ENCODE measurements at regions not wholly inside any gene's neighbourhood (a gene's known extent, or its start where the extent isn't known, plus 50 kb on each side); places are given as distances from the start of the nearest gene placed in this dataset.

DNA sequence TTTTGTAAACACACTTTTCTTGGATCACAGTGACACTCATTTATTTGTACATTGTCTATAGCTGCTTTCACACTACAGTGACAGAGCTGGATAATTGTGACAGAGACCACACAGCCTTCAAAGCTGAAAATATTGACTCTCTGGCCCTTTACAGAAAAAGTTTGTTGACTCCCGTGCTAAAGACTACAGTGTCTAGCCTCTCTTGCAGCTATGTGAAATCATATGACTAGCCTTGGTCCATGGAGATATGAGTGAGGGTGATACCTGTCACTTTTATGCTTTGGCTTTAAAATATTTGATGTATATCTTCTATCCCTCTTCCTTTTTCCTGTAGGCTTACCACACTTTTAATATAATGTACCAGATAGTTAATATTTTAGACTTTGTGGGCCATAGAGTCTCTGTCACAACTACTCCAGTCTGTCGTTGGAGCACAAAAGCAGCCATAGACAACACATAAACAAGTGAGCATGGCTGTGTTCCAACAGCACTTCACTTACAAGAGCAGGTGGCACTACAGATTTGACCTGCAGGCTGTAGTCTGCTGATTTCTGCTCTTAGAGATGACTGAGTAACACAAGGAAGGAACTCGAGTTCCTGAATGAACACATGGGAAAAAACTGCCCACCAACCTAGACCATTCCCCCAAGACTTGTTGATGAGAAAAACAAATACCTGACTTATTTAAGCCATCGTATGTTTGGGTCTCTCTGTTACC, 73.5 kb upstream of the ANKRD55 start:
- ATAC-seq (ENCODE audit: insufficient number of reproducible peaks, low FRiP score, low read depth) (no peak), DNase-seq (ENCODE audit: low spot score) (no peak)
- Histone ChIP-seq H3K4me1 (ENCODE audit: control insufficient read depth in 1 of 2, low read depth in 2 of 2) (no peaks in the 10 kb centered on the region), H3K4me3 (no peak overlapping the region), H3K36me3 (no peaks in the 10 kb centered on the region), H3K27ac (no peak overlapping the region), H3K27me3 (replicated peaks; ENCODE audit: insufficient read depth) (no peaks in the 10 kb centered on the region), H3K9me3 (no peaks in the 10 kb centered on the region)
- TF ChIP-seq, protein P1, sequence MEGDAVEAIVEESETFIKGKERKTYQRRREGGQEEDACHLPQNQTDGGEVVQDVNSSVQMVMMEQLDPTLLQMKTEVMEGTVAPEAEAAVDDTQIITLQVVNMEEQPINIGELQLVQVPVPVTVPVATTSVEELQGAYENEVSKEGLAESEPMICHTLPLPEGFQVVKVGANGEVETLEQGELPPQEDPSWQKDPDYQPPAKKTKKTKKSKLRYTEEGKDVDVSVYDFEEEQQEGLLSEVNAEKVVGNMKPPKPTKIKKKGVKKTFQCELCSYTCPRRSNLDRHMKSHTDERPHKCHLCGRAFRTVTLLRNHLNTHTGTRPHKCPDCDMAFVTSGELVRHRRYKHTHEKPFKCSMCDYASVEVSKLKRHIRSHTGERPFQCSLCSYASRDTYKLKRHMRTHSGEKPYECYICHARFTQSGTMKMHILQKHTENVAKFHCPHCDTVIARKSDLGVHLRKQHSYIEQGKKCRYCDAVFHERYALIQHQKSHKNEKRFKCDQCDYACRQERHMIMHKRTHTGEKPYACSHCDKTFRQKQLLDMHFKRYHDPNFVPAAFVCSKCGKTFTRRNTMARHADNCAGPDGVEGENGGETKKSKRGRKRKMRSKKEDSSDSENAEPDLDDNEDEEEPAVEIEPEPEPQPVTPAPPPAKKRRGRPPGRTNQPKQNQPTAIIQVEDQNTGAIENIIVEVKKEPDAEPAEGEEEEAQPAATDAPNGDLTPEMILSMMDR (IDR thresholded peaks at IDR 0.05), result no peak

DNA sequence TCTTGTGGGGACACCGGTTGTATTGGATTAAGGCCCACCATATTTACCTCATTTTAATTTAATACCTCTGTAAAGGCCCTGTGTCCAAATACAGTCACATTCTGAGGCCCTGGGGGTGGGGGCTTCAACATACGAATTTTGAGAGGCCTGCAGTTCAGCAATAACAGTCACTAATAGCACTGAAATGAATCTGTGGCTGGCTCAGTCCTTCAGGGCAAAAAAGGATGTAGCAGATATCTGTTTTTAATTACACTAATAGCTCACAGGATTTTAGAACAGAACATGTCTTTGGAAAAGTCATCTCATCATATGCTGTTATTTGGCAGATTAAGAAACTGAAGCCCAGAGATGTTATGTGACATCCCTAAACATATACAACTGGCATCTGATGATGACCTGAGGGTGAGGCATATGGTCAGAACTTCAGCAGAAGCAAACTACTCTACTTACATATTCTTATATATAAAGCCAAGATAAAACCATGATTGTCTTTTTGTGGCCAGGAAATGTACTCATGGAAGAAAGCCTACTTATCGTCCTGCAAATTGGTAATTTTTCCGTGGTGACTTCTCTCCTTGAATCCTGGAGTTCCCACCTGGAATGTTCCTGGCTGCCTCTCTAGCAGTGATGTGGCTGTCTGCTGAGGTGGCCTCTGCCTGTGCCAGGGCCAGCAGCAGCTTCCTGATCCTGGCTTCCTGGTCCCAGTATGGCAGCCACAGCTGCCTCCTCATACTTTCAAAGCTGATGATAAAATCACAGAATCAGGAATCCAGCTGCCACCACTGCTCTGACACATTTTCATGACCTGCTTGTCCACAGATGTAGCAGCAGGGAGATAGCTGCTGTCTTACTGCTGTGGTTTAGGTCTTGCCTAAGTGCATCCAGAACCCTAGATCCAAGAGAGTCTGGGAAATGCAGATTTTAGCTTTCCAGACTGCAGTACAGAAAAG, 72.1 kb upstream of the ANKRD55 start:
- Histone ChIP-seq H3K27me3 (replicated peaks; ENCODE audit: insufficient read depth) (no peaks in the 10 kb centered on the region), H3K9me3 (no peaks in the 10 kb centered on the region), H3K27ac (no peak overlapping the region), H3K36me3 (no peaks in the 10 kb centered on the region), H3K4me1 (ENCODE audit: control insufficient read depth in 1 of 2, low read depth in 2 of 2) (no peaks in the 10 kb centered on the region), H3K4me3 (no peak overlapping the region)
- DNase-seq (ENCODE audit: low spot score) (no peak), ATAC-seq (ENCODE audit: insufficient number of reproducible peaks, low FRiP score, low read depth) (no peak)
- TF ChIP-seq, protein P1 (IDR thresholded peaks at IDR 0.05), result no peak

DNA sequence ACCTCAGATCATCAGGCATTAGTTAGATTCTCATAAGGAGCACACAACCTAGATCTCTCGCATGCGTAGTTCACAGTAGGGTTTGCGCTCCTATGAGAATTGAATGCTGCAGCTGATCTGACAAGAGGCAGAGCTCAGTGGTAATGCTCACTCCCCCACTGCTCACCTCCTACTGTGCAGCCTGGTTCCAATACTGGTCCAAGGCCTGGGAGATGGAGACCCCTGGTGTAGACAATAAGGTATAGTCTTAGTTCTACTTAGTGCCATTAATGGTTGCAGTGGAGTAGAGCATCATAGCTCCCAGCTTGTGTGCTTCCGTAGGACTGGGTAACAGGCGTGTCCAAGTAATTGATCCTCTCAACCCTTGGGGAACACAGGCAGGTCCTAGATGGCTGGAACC, 70.4 kb upstream of the ANKRD55 start:
- Histone ChIP-seq H3K4me3 (no peak overlapping the region), H3K36me3 (no peaks in the 10 kb centered on the region), H3K27ac (no peak overlapping the region), H3K27me3 (replicated peaks; ENCODE audit: insufficient read depth) (no peaks in the 10 kb centered on the region), H3K9me3 (no peaks in the 10 kb centered on the region), H3K4me1 (ENCODE audit: control insufficient read depth in 1 of 2, low read depth in 2 of 2) (peaks cover 0 to 10% of the 10 kb centered on the region in 2 donors)
- DNase-seq (ENCODE audit: low spot score) (no peak), ATAC-seq (ENCODE audit: insufficient number of reproducible peaks, low FRiP score, low read depth) (no peak)
- TF ChIP-seq, protein P1 (IDR thresholded peaks at IDR 0.05), result no peak

DNA sequence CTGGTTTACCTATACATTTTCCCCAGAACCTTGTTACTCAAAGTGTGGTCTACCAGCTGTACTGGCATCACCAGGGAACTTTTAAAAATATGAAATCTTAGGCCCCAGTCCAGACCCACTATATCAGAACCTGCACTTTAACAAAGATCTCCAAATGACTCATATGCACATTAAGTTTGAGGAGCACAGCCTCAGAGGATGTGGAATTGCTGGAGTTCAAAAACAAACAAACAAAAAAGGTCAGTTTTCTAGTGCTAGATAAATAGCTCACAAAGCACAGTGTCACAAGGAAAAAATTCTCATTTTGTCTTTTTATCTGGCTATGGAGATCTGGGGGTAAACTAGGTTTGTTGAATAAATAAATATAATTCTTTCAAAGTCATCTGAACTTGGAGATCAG, 68.9 kb upstream of the ANKRD55 start:
- TF ChIP-seq, protein P1 (IDR thresholded peaks at IDR 0.05), result no peak
- H3K36me3 ChIP-seq, result no peaks in the 10 kb centered on the region
- ATAC-seq (ENCODE audit: insufficient number of reproducible peaks, low FRiP score, low read depth) (no peak), DNase-seq (ENCODE audit: low spot score) (no peak)
- no peak overlapping the region for H3K4me3 ChIP-seq
- peaks cover 5 to 19% of the 10 kb centered on the region in 2 donors for H3K4me1 ChIP-seq (ENCODE audit: control insufficient read depth in 1 of 2, low read depth in 2 of 2)
- H3K27ac ChIP-seq, result no peak overlapping the region
- no peaks in the 10 kb centered on the region for H3K9me3 ChIP-seq
- H3K27me3 ChIP-seq (replicated peaks; ENCODE audit: insufficient read depth), result no peaks in the 10 kb centered on the region

DNA sequence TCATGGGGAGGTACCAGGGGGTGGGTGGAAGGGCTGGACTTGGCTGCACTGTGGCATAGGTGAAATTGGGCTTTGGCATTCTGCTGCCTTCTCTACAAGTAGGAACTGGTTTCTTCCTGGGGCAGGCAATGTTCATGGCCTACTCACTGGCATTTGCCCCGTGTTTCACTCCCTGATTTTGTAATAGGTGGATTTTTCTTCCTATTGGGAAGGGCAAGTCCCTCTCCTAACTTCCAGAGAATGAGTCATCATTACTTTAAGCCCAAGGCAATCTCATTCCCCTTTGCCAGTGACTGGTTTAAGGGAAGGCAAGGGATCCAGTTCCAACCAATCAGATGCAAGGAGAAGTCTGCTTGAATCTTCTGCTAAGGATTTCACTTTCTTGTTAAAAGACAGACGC, 67.9 kb upstream of the ANKRD55 start:
- DNase-seq (ENCODE audit: low spot score), result no peak
- TF ChIP-seq, protein P1 (IDR thresholded peaks at IDR 0.05), result no peak
- H3K27ac ChIP-seq, result no peak overlapping the region
- no peaks in the 10 kb centered on the region for H3K27me3 ChIP-seq (replicated peaks; ENCODE audit: insufficient read depth)
- H3K4me1 ChIP-seq (ENCODE audit: control insufficient read depth in 1 of 2, low read depth in 2 of 2), result peaks cover 5 to 19% of the 10 kb centered on the region in 2 donors
- no peaks in the 10 kb centered on the region for H3K9me3 ChIP-seq
- ATAC-seq (ENCODE audit: insufficient number of reproducible peaks, low FRiP score, low read depth), result no peak
- no peaks in the 10 kb centered on the region for H3K36me3 ChIP-seq
- no peak overlapping the region for H3K4me3 ChIP-seq

Data from thoracic aorta (tissue), 2 donors.